MV-4-11 (cell line): ENCODE measurements at regions not wholly inside any gene's neighbourhood (a gene's known extent, or its start where the extent isn't known, plus 50 kb on each side); places are given as distances from the start of the nearest gene placed in this dataset.

Experiments used
- DNase-seq: peaks from one replicate; lab custom pipeline; 2025; lab: John Stamatoyannopoulos, UW

- DNase-seq = no peak
Observed at GRCh38 chr13:74084375-74084935, 49.7 kb downstream of the KLF12 start.

DNA sequence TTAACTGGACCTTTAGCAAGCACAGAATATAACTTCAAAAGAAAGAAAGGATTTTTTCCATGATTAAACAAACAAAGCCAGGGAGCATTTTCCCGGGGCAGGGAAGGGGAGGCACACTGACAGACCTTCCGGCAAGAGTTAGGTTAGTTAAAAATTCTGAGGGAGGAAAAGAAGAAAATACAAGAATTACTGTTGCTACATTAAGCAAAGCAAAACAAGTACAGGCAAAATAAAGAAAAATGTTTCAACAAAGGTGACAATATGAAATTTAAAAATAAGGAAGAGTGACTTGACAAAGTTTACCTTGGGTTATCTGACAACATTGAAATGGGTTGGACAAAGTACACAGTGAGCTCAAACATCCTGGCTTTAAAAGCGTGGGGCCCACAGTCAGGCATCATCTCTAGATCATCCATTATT lies 51.5 kb downstream of the KLF12 start:
- DNase-seq = no peak

DNA sequence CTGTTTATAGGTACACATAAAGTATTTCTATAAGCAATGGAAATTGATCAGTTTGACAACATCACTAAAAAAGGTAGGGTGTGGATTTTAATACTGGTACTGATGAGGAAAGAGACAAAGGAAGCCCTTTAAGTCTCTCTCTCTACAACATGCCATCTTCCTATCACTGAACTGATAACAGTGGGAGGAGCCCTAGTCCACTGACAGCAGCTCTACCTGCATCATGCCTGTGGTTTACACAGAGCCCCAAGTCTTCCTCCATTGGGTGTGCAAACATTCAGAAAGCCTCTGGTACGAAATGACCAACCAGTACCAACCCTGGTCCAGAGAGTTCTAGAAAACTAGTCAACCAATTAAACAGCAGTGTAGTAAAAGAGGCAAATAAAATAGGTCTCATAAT lies 53.4 kb downstream of the KLF12 start:
- no peak for DNase-seq

DNA sequence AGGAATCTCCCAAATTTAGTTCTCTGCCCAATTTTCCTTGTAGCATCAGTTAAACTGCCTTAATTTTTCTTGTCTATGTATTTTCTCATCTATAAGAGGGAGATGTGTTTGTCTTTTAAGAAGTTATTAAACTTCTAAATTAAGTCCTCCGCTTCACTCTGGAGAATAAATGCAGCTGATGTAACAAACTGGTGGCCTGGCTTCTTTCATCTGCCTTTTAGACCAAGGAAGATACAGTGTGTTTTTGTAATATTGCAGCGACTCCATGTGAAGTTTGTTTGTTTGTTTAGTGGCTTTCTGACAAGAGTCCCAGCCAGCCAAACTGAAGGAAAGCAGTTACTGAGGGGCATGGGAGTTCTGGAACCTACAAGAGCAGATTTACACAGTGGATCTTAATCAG lies 56.4 kb downstream of the KLF12 start:
- no peak for DNase-seq

DNA sequence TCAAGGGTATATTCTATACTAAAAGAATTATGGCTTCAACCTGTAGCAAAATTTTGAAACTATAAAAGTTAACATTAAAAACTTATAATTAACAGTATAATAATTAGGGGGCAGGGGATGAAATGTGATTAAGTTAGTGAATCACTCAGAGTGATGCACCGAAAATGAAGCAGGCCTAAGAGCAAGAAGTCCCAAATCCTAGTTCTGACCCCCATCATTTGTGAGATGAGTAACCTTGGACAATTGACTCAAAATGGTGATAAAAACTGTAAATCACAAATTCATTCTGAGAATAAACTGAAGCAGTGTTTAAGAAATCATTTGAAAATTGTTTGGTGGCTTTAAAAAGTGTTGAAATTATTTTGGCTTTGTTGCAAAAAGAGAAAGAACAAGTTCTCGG lies 56.8 kb downstream of the KLF12 start:
- DNase-seq = no peak

DNA sequence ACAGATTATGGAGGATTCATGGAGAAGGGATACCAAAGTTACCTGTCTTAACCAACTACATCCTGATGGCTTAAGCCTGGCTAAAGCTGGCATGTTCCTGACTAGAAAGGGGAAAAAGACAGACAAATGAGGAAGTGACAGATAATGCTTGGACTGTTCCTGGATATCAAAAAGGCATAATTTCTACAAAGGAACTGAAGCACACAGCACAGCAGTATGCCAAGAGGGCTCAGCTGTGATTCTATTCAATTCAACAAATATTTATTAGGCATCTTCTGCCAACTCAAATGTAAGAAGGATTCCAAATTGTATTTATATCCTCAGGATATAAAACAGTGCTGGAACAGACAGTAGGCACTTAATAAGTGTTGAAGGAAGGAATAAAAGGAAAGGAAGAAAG lies 59.5 kb downstream of the KLF12 start:
- DNase-seq = no peak

DNA sequence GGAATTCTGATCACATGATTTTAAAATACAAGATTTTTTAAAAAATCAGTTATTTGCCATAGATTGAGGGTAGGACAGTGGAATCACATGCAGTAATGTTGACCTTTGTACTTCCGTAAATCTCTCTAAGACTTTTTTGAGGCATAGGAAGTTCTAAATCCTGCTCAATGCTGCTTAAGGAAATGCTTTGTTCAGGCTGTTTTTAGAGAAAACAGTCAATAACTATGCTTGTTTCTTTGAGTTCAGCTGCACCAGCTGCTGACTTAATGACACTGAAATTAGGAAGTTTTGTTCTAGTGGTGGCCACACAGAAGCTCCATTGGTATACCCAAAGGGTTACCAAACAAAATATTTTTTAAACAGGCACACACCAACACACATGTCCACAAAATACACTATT lies 60.9 kb downstream of the KLF12 start:
- peak; percentile 70 for DNase-seq

GRCh38 chr13:74070513-74070912 lies 63.7 kb downstream of the KLF12 start:
- no peak for DNase-seq

DNA sequence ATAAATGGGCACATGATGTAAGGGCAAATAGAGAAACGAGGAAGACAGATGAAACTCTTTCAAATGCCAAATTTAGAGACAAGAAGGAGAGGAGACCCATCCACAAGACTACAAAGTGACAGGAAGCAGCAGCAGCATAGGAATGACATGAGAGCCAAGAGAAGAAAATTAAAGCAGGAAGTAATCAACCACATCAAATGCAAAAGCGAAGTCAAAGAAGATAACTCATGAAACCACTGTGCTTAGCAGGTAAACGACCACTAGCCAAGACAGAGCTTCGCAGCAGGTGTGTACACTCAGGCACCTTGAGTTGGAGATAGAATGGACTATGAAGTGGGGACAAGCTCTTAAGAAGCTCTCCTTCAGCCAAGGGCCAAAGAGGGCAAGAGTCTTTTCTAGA lies 64.1 kb downstream of the KLF12 start:
- DNase-seq = no peak

- no peak for DNase-seq
Observed at GRCh38 chr13:74068471-74068870, 65.7 kb downstream of the KLF12 start.

DNA sequence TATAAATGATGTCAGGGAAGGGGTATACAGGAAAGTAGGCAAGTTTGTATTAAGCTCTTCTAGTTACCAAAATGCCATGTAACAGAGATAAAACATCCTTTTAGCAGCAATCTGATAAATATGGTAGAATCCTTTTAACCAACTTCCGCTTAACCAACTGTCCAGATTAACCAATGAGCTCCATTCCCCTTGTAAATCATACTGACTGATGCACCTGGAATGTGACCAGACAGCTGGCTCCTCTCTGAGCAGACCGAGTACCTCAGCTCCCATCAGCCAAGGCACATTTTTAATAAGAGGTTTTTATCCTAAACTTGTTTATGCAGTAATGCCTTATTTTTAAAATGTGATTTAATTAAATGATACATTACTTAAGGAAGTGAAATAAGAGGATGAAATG lies 66.4 kb downstream of the KLF12 start:
- DNase-seq = no peak

DNA sequence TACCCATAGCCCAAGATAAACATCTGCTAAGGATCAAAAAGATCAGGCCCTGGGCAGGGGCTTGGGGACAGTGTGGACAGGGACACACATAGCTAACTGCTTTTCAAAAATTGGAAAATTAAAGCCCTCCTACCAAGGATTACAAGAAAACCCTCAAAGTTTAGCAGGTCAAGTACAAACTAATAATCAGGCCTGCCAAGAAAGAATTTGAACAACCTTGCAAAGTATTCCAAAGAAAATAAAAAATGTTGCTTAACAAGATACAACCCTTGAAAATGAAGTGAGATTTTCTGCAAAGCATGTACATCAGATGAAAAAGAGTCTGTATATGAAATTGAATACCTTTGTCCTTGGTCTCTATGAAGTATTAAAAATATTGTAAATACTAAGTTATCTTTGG lies 67.3 kb downstream of the KLF12 start:
- DNase-seq = no peak

DNA sequence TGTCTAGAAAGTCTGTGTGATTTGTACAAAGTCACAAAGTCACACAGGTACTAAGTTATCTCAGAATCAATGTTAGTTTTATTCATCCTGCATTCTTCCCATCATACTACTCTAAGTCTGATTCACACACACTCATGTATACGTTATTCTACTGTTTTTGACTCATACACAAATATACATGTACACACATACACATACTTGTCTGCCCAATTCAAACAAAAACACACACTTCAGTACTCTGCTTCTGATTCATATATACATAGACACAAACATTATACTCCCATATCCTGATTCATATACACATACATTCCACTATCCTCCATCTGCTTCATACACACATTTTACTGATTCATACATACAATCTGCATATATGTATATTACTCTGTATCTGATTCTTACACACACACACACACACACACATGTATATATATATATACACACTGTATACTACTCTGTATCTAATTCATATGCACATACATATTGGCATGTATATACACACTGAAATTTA lies 69.3 kb downstream of the KLF12 start:
- no peak for DNase-seq

DNA sequence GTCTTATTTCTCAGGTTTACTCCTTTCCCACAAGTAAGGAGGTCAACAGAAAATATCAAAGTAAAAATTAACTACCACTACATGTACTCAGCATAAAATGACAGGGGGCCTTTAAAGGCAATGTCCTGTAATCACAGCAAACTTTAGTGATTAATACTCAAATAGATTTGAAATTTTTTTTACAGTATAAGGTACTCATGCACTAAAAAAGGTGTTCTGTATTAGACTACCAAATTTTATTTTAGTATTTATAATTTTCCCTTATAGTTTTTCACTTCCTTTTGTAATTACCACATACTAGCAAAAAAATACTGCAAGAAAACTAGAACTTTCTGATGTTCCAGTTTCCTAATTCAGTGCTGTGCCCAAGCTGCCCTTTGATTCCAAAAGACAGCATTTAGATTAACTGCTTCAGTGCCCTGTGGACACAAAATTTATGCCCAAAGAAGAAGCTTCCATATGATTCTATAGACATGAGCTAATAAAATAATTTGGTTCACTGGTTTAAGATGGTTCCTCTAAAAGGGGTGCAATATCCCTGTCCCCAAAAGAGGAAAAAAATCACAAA lies 70.6 kb downstream of the KLF12 start:
- no peak for DNase-seq

GRCh38 chr13:74062933-74063332 lies 71.3 kb downstream of the KLF12 start:
- DNase-seq = peak; percentile 32

- DNase-seq = peak; percentile 51
Observed at GRCh38 chr13:74061926-74062595, 72.1 kb downstream of the KLF12 start.

- no peak for DNase-seq
Observed at GRCh38 chr13:74056801-74057542, 77.2 kb downstream of the KLF12 start.

DNA sequence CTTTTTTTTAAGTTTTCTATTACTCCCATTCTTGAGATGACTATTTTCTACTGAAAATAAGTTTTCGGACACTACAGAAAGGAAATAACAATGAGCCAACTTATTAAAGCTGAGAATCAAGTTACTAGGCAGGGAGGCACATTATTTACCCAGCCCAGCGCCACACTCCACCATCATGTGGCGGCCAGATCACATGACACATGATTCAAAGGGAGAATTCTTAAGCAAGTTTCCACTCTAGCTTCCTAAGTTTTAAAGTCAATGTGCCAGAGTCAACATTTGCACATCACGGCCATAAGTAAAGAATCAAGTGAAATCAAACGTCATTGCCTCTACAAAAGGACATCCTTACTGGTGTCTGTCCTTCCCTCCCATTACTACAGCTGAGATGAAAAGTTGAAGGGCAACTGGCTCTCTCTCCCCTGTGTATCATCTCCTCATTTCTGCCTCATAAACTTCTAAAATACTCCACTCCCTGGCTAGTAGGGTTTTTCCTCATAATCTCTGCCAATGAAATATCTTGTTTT lies 81.7 kb downstream of the KLF12 start:
- DNase-seq = no peak

DNA sequence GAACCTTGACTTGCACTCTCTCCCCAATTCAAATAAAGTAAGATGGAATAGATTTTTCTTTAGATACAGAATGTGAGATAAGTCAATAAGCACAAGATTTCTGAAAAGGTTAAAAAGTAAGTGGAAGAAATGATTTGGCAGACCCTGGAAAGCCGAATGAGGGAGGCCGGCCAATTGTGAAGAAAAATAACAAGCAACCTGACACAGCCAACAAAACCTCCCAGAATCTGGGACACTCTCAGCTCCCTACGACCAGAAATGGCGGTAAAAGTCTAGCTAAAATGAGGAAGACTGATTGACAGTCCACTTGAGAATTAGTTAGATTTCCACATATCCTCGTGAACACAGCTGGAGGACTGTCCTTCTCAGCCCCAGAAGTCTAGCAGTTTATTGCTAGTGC lies 85.4 kb downstream of the KLF12 start:
- DNase-seq = no peak

DNA sequence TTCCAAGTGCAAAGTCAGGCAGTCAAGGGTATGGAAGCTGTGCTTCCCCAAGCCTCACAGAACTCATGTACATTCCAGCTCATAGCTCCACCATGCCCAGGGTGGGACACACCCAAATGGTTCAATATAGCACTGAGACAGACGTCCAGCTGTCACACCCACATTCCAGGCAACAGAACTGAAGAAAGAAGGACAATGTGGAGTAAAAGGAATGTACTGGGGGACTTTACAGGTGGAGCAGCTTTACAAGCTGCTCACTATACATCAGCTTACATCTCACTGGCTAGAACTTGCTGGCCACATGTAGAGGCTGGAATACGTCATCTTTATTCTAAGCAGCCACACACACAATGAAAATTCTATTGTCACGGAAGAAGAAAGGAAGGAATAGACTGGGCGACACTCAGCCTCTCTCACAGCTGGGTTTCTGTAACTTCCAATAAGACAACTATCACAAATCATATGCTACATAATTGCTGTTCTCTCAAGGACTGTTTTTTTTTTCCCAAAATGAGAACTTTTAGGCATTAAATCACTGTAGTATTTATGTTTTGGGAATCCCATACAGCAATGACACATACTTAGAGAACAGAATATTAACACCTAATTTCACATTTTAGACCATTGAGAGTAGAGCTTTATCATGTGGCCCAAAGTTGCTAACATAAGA lies 86.1 kb downstream of the KLF12 start:
- no peak for DNase-seq

DNA sequence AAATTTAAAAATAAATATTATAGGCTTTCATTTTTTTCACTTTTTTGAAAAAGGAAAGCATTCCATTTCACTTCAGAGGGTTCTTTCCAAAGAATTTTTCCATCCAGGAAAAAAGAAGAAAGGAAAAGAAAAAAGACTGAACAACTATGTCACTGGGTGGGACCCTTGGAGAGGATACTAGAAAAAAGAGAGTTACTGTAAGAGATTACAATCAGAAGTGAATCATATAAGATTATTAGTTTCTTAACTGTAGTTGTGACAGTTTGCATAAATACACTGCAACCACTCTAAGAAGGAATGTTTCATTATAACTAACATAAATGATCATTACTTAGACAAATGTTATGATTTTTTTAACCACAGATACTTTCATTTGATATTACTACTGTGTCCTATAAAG lies 87.8 kb downstream of the KLF12 start:
- no peak for DNase-seq

GRCh38 chr13:74045583-74045982 lies 88.6 kb downstream of the KLF12 start:
- DNase-seq = no peak
